ENCODE measurements at regions not wholly inside any gene's neighbourhood (a gene's known extent, or its start where the extent isn't known, plus 50 kb on each side); places are given as distances from the start of the nearest gene placed in this dataset.

- Histone ChIP-seq H3K27ac (ENCODE audit: insufficient read depth, low read length) (no peak overlapping the region), H2BK5ac (ENCODE audit: low read depth, low read length, poor library complexity, severe bottlenecking) (no peak overlapping the region), H4K20me1 (ENCODE audit: insufficient read depth, low read length) (no peaks in the 10 kb centered on the region), H3K4ac (ENCODE audit: low read depth, low read length) (no peak overlapping the region), H3K9me1 (ENCODE audit: insufficient read depth, low read length) (peaks cover 8% of the 10 kb centered on the region; the same call in 1 of the 2 replicates), H2BK20ac (ENCODE audit: low read depth, low read length) (no peak overlapping the region), H3K18ac (ENCODE audit: low read depth, low read length) (no peak overlapping the region), H2AK5ac (ENCODE audit: low read depth, low read length) (no peak overlapping the region), H3K4me3 (ENCODE audit: insufficient read depth, low read depth, low read length) (no peak overlapping the region), H3K23ac (ENCODE audit: low read depth, low read length) (no peak overlapping the region), H2AK9ac (replicated peaks; ENCODE audit: low read depth, low read length, poor library complexity) (no peak overlapping the region), H4K91ac (ENCODE audit: insufficient read depth, low read depth, low read length) (no peak overlapping the region), H3K79me1 (ENCODE audit: low read depth in 1 of 2, low read length in 2 of 2) (peaks cover 21 to 47% of the 10 kb centered on the region in 2 experiments), H4K8ac (ENCODE audit: low read depth in 2 of 2, low read length in 2 of 2) (no peak overlapping the region), H3K9me3 (ENCODE audit: control insufficient read depth, insufficient read depth, low read length) (no peaks in the 10 kb centered on the region), H2BK15ac (ENCODE audit: low read depth, low read length) (no peak overlapping the region), H2BK120ac (ENCODE audit: low read depth, low read length) (no peak overlapping the region), H3K4me1 (ENCODE audit: control insufficient read depth, insufficient read depth, low read length) (peaks cover 5% of the 10 kb centered on the region), H2AFZ (replicated peaks; ENCODE audit: low read length, poor library complexity) (no peak overlapping the region), H4K5ac (ENCODE audit: low read depth, low read length) (no peak overlapping the region), H3K56ac (ENCODE audit: extremely low read depth, insufficient read depth, low read length) (no peak overlapping the region), H3K9ac (ENCODE audit: low read depth, low read length) (no peak overlapping the region), H3K4me2 (ENCODE audit: low read depth, low read length) (no peak overlapping the region), H3K27me3 (ENCODE audit: control insufficient read depth, insufficient read depth, low read length) (no peaks in the 10 kb centered on the region), H3K36me3 (ENCODE audit: control insufficient read depth, insufficient read depth, low read length) (no peaks in the 10 kb centered on the region), H3K14ac (replicated peaks; ENCODE audit: low read depth, low read length) (no peak overlapping the region)
- 73% methylated on average over 2 of the region's 5 CpGs; no CpG with 5 or more reads in 1 of the 2 experiments for WGBS, 2 experiments (ENCODE audit: extremely low coverage in 2 of 2, insufficient read length in 1 of 2)
- intact Hi-C loops (cut with micrococcal nuclease): loop anchor here (10.0 kb wide), 1 partner anchor 108 kb away; no protein-coding TSS in a partner anchor
- POLR2A ChIA-PET (ENCODE audit: unreplicated experiment): no interaction called here
- ATAC-seq (ENCODE audit: low read depth) (no peak), DNase-seq (no peak)
- CTCF ChIA-PET: interaction anchor here (1.2 kb wide), 1 partner anchor 450 kb away, joined by 5 read pairs; no protein-coding TSS in a partner anchor
- dilution Hi-C loops (cut with HindIII; ENCODE audit: low sequenced_read_pairs, unreplicated experiment): no loop called here
- BruUV-seq (replicated peaks): no TSS peak
- no peak for TF ChIP-seq RCOR1 (IDR thresholded peaks at IDR 0.05; ENCODE audit: insufficient replicate concordance, low read length)
- in situ Hi-C loops (cut with MboI; ENCODE audit: low sequenced_read_pairs): loop anchor here (25.0 kb wide), 1 partner anchor 450 kb away; no protein-coding TSS in a partner anchor
These were observed 297.1 kb downstream of the KLF12 start for GRCh38 chr13:73837147-73837546.
